ENCODE measurements at regions not wholly inside any gene's neighbourhood (a gene's known extent, or its start where the extent isn't known, plus 50 kb on each side); places are given as distances from the start of the nearest gene placed in this dataset.
"Not testable (repeated sequence)": the region's sequence is repeated elsewhere in the genome, so short reads cannot be mapped to it uniquely, and the experiment has no call there.

GRCh38 chr7:42666994-42667393, 244.9 kb downstream of the C7orf25 start:
- H3K4me3 ChIP-seq (ENCODE audit: low read length in 2 of 2) = no peak overlapping the region
- H3K9me3 ChIP-seq (ENCODE audit: control insufficient read depth in 2 of 2, low read length in 2 of 2) = no peaks in the 10 kb centered on the region
- H3K27ac ChIP-seq (ENCODE audit: low read depth in 2 of 2, low read length in 2 of 2) = no peak overlapping the region
- H3K27me3 ChIP-seq (ENCODE audit: control insufficient read depth in 2 of 2, insufficient read depth in 2 of 2, low read length in 2 of 2) = no peaks in the 10 kb centered on the region
- H3K36me3 ChIP-seq (ENCODE audit: control insufficient read depth in 2 of 2, insufficient read depth in 2 of 2, low read length in 2 of 2) = no peaks in the 10 kb centered on the region
- H3K9ac ChIP-seq (ENCODE audit: low read depth in 1 of 2, low read length in 2 of 2) = no peak overlapping the region
- no peaks in the 10 kb centered on the region for H3K4me1 ChIP-seq (ENCODE audit: control insufficient read depth in 2 of 2, insufficient read depth in 2 of 2, low read length in 2 of 2)

GRCh38 chr7:42662862-42663261, 249.0 kb downstream of the C7orf25 start:
- Histone ChIP-seq H3K4me1 (ENCODE audit: control insufficient read depth in 2 of 2, insufficient read depth in 2 of 2, low read length in 2 of 2) (no peaks in the 10 kb centered on the region), H3K4me3 (ENCODE audit: low read length in 2 of 2) (no peak overlapping the region)

GRCh38 chr7:42661312-42661711, 250.6 kb downstream of the C7orf25 start:
- no peaks in the 10 kb centered on the region for H3K9me3 ChIP-seq (ENCODE audit: control insufficient read depth in 2 of 2, low read length in 2 of 2)
- H3K36me3 ChIP-seq (ENCODE audit: control insufficient read depth in 2 of 2, insufficient read depth in 2 of 2, low read length in 2 of 2) = no peaks in the 10 kb centered on the region
- H3K27me3 ChIP-seq (ENCODE audit: control insufficient read depth in 2 of 2, insufficient read depth in 2 of 2, low read length in 2 of 2) = no peaks in the 10 kb centered on the region
- H3K4me1 ChIP-seq (ENCODE audit: control insufficient read depth in 2 of 2, insufficient read depth in 2 of 2, low read length in 2 of 2) = no peaks in the 10 kb centered on the region
- no peak overlapping the region for H3K4me3 ChIP-seq (ENCODE audit: low read length in 2 of 2)
- H3K9ac ChIP-seq (ENCODE audit: low read depth in 1 of 2, low read length in 2 of 2) = no peak overlapping the region
- H3K27ac ChIP-seq (ENCODE audit: low read depth in 2 of 2, low read length in 2 of 2) = no peak overlapping the region

More at GRCh38 chr7:42662862-42663261, 249.0 kb downstream of the C7orf25 start:
- Histone ChIP-seq H3K27ac (ENCODE audit: low read depth in 2 of 2, low read length in 2 of 2) (no peak overlapping the region), H3K9me3 (ENCODE audit: control insufficient read depth in 2 of 2, low read length in 2 of 2) (no peaks in the 10 kb centered on the region), H3K36me3 (ENCODE audit: control insufficient read depth in 2 of 2, insufficient read depth in 2 of 2, low read length in 2 of 2) (no peaks in the 10 kb centered on the region), H3K27me3 (ENCODE audit: control insufficient read depth in 2 of 2, insufficient read depth in 2 of 2, low read length in 2 of 2) (no peaks in the 10 kb centered on the region), H3K9ac (ENCODE audit: low read depth in 1 of 2, low read length in 2 of 2) (no peak overlapping the region)

- no peak overlapping the region for H3K27ac ChIP-seq (ENCODE audit: low read depth in 2 of 2, low read length in 2 of 2)
Measured at GRCh38 chr7:42650701-42651100, 261.2 kb downstream of the C7orf25 start.

DNA sequence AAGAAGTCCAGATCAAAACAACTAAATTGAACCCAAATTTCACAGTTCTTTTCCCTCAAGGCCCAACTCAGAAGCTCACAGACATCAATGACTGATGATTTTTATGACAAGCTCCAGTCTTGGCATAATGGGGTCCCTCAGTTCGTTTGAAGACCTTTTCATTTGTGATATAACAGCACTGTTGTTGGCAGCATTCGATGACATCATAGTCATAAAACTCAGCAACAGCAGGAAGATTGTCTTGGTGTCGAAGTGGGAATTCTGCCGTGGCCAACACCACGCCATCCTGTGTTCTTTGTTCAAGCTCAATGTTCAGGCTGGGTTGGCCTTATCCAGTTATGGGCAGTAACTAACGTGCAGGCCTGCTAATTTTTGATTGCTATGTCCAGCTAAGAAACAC, 261.7 kb downstream of the C7orf25 start:
- Histone ChIP-seq H3K27me3 (ENCODE audit: control insufficient read depth in 2 of 2, insufficient read depth in 2 of 2, low read length in 2 of 2) (no peaks in the 10 kb centered on the region), H3K9ac (ENCODE audit: low read depth in 1 of 2, low read length in 2 of 2) (no peak overlapping the region), H3K27ac (ENCODE audit: low read depth in 2 of 2, low read length in 2 of 2) (no peak overlapping the region), H3K36me3 (ENCODE audit: control insufficient read depth in 2 of 2, insufficient read depth in 2 of 2, low read length in 2 of 2) (no peaks in the 10 kb centered on the region), H3K9me3 (ENCODE audit: control insufficient read depth in 2 of 2, low read length in 2 of 2) (no peaks in the 10 kb centered on the region), H3K4me1 (ENCODE audit: control insufficient read depth in 2 of 2, insufficient read depth in 2 of 2, low read length in 2 of 2) (no peaks in the 10 kb centered on the region), H3K4me3 (ENCODE audit: low read length in 2 of 2) (no peak overlapping the region)

More at GRCh38 chr7:42650701-42651100, 261.2 kb downstream of the C7orf25 start:
- Histone ChIP-seq H3K36me3 (ENCODE audit: control insufficient read depth in 2 of 2, insufficient read depth in 2 of 2, low read length in 2 of 2) (no peaks in the 10 kb centered on the region), H3K4me1 (ENCODE audit: control insufficient read depth in 2 of 2, insufficient read depth in 2 of 2, low read length in 2 of 2) (no peaks in the 10 kb centered on the region), H3K4me3 (ENCODE audit: low read length in 2 of 2) (no peak overlapping the region), H3K9me3 (ENCODE audit: control insufficient read depth in 2 of 2, low read length in 2 of 2) (no peaks in the 10 kb centered on the region), H3K9ac (ENCODE audit: low read depth in 1 of 2, low read length in 2 of 2) (no peak overlapping the region), H3K27me3 (ENCODE audit: control insufficient read depth in 2 of 2, insufficient read depth in 2 of 2, low read length in 2 of 2) (no peaks in the 10 kb centered on the region)

DNA sequence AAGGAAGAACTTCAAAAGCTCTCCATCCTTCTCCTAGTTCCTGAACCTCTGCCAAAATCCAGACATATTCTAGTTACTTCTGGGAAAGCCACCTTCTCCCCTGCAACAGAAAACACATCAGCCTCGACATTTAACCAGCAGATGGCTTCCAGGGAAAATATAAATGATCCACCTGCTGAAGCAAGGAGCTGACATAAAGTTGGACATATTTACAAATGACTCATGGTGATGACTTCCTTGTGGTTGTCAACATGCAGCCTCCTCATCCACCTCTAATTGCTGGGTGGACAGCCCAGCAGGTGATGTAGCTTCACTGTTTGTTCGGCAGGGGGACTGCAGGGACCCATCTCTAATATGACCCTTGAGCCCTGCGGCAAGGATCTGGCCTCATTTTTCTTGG, 266.0 kb downstream of the C7orf25 start:
- H3K9ac ChIP-seq (ENCODE audit: low read depth in 1 of 2, low read length in 2 of 2) = no peak overlapping the region
- H3K4me3 ChIP-seq (ENCODE audit: low read length in 2 of 2) = no peak overlapping the region
- H3K27ac ChIP-seq (ENCODE audit: low read depth in 2 of 2, low read length in 2 of 2) = no peak overlapping the region
- H3K27me3 ChIP-seq (ENCODE audit: control insufficient read depth in 2 of 2, insufficient read depth in 2 of 2, low read length in 2 of 2) = no peaks in the 10 kb centered on the region
- H3K36me3 ChIP-seq (ENCODE audit: control insufficient read depth in 2 of 2, insufficient read depth in 2 of 2, low read length in 2 of 2) = no peaks in the 10 kb centered on the region
- H3K9me3 ChIP-seq (ENCODE audit: control insufficient read depth in 2 of 2, low read length in 2 of 2) = no peaks in the 10 kb centered on the region
- no peaks in the 10 kb centered on the region for H3K4me1 ChIP-seq (ENCODE audit: control insufficient read depth in 2 of 2, insufficient read depth in 2 of 2, low read length in 2 of 2)

GRCh38 chr7:42642699-42643098, 269.2 kb downstream of the C7orf25 start:
- no peaks in the 10 kb centered on the region for H3K36me3 ChIP-seq (ENCODE audit: control insufficient read depth in 2 of 2, insufficient read depth in 2 of 2, low read length in 2 of 2)

DNA sequence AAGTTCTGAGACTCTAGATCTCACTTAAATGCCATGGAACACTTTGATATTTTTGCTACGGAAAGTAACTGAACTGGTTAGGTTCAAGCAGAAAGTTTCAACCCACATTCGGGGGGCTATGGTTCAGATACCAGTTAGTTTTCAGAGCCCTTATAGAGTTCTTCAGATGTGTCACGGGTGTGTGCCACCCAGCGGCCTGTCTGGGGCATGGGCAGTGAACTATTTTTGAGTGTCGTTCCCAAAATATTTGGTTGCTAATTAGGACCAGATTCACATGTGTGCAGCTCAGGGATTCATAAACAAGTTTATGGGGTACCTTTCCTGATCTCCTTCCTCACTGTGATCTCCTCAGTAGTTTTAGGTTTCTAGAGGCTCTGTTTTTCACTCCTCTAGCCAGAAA, 271.9 kb downstream of the C7orf25 start:
- no peak overlapping the region for H3K9ac ChIP-seq (ENCODE audit: low read depth in 1 of 2, low read length in 2 of 2)
- H3K9me3 ChIP-seq (ENCODE audit: control insufficient read depth in 2 of 2, low read length in 2 of 2) = no peaks in the 10 kb centered on the region
- no peak overlapping the region for H3K4me3 ChIP-seq (ENCODE audit: low read length in 2 of 2)
- no peak overlapping the region for H3K27ac ChIP-seq (ENCODE audit: low read depth in 2 of 2, low read length in 2 of 2)
- no peaks in the 10 kb centered on the region for H3K27me3 ChIP-seq (ENCODE audit: control insufficient read depth in 2 of 2, insufficient read depth in 2 of 2, low read length in 2 of 2)
- H3K4me1 ChIP-seq (ENCODE audit: control insufficient read depth in 2 of 2, insufficient read depth in 2 of 2, low read length in 2 of 2) = no peaks in the 10 kb centered on the region
- H3K36me3 ChIP-seq (ENCODE audit: control insufficient read depth in 2 of 2, insufficient read depth in 2 of 2, low read length in 2 of 2) = no peaks in the 10 kb centered on the region

More at GRCh38 chr7:42642699-42643098, 269.2 kb downstream of the C7orf25 start:
- H3K9me3 ChIP-seq (ENCODE audit: control insufficient read depth in 2 of 2, low read length in 2 of 2) = no peaks in the 10 kb centered on the region
- no peak overlapping the region for H3K4me3 ChIP-seq (ENCODE audit: low read length in 2 of 2)
- H3K4me1 ChIP-seq (ENCODE audit: control insufficient read depth in 2 of 2, insufficient read depth in 2 of 2, low read length in 2 of 2) = no peaks in the 10 kb centered on the region
- no peak overlapping the region for H3K9ac ChIP-seq (ENCODE audit: low read depth in 1 of 2, low read length in 2 of 2)
- no peaks in the 10 kb centered on the region for H3K27me3 ChIP-seq (ENCODE audit: control insufficient read depth in 2 of 2, insufficient read depth in 2 of 2, low read length in 2 of 2)
- H3K27ac ChIP-seq (ENCODE audit: low read depth in 2 of 2, low read length in 2 of 2) = no peak overlapping the region

DNA sequence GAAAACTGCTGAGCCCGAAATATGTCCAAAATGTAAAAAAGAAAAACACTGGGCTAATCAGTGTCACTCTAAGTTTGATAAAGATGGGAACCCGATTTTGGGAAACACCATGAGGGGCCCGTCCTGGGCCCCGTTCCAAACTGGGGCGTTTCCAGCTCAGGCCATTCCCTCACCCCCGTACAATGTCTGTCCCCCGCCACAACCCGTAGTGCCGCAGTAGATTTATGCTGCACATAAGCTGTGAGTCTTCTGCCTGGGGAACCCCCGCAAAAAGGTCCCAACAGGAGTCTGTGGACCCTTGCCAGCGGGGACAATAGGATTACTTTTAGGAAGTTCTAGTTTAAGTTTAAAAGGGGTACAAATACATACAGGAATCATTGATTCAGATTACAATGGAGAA, 275.5 kb downstream of the C7orf25 start:
- H3K36me3 ChIP-seq (ENCODE audit: control insufficient read depth in 2 of 2, insufficient read depth in 2 of 2, low read length in 2 of 2); H3K4me1 ChIP-seq (ENCODE audit: control insufficient read depth in 2 of 2, insufficient read depth in 2 of 2, low read length in 2 of 2); H3K27me3 ChIP-seq (ENCODE audit: control insufficient read depth in 2 of 2, insufficient read depth in 2 of 2, low read length in 2 of 2); H3K4me3 ChIP-seq (ENCODE audit: low read length in 2 of 2); H3K9me3 ChIP-seq (ENCODE audit: control insufficient read depth in 2 of 2, low read length in 2 of 2); H3K9ac ChIP-seq (ENCODE audit: low read depth in 1 of 2, low read length in 2 of 2); H3K27ac ChIP-seq (ENCODE audit: low read depth in 2 of 2, low read length in 2 of 2): not testable (repeated sequence)

GRCh38 chr7:42628054-42628453, 283.8 kb downstream of the C7orf25 start:
- no peaks in the 10 kb centered on the region for H3K4me1 ChIP-seq (ENCODE audit: control insufficient read depth in 2 of 2, insufficient read depth in 2 of 2, low read length in 2 of 2)
- H3K9ac ChIP-seq (ENCODE audit: low read depth in 1 of 2, low read length in 2 of 2) = no peak overlapping the region
- no peak overlapping the region for H3K4me3 ChIP-seq (ENCODE audit: low read length in 2 of 2)
- H3K9me3 ChIP-seq (ENCODE audit: control insufficient read depth in 2 of 2, low read length in 2 of 2) = no peaks in the 10 kb centered on the region
- no peak overlapping the region for H3K27ac ChIP-seq (ENCODE audit: low read depth in 2 of 2, low read length in 2 of 2)
- no peaks in the 10 kb centered on the region for H3K27me3 ChIP-seq (ENCODE audit: control insufficient read depth in 2 of 2, insufficient read depth in 2 of 2, low read length in 2 of 2)
- no peaks in the 10 kb centered on the region for H3K36me3 ChIP-seq (ENCODE audit: control insufficient read depth in 2 of 2, insufficient read depth in 2 of 2, low read length in 2 of 2)

DNA sequence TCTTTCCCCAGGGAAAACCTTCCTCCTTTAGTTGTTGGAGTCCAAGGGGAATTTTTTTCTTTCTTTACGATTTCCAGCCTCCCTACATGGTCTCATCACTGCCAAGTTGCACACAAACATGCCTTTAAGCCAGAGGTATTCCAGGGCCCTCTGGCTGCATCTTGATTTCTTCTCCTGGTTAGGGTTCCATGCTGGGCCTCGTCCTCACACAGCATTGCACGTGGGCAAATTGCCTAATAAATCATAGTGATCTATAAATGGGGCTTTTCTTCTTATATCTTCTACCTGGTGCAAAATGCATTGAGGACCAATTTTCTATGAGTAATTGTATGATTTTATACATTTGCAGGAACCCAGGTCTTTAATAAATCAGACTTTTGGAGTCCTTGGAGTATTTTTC, 284.2 kb downstream of the C7orf25 start:
- Histone ChIP-seq H3K4me1 (ENCODE audit: control insufficient read depth in 2 of 2, insufficient read depth in 2 of 2, low read length in 2 of 2) (no peaks in the 10 kb centered on the region), H3K9ac (ENCODE audit: low read depth in 1 of 2, low read length in 2 of 2) (no peak overlapping the region), H3K27ac (ENCODE audit: low read depth in 2 of 2, low read length in 2 of 2) (no peak overlapping the region), H3K27me3 (ENCODE audit: control insufficient read depth in 2 of 2, insufficient read depth in 2 of 2, low read length in 2 of 2) (no peaks in the 10 kb centered on the region), H3K36me3 (ENCODE audit: control insufficient read depth in 2 of 2, insufficient read depth in 2 of 2, low read length in 2 of 2) (no peaks in the 10 kb centered on the region), H3K9me3 (ENCODE audit: control insufficient read depth in 2 of 2, low read length in 2 of 2) (no peaks in the 10 kb centered on the region), H3K4me3 (ENCODE audit: low read length in 2 of 2) (no peak overlapping the region)
